ENCODE measurements at regions not wholly inside any gene's neighbourhood (a gene's known extent, or its start where the extent isn't known, plus 50 kb on each side); places are given as distances from the start of the nearest gene placed in this dataset.

GRCh38 chr4:124883632-124884031 is 171.1 kb upstream of the ANKRD50 start:
- DNase-seq (ENCODE audit: extremely low spot score) = no peak
- ChIA-PET CTCF (no interaction called here), POLR2A (no interaction called here)
- TF ChIP-seq CTCF (IDR thresholded peaks at IDR 0.05; ENCODE audit: control extremely low read depth, extremely low read depth, low read depth, missing control alignments) = no peak

- ChIA-PET POLR2A (no interaction called here), CTCF (no interaction called here)
- DNase-seq (ENCODE audit: extremely low spot score) = no peak
- no peak for TF ChIP-seq CTCF (IDR thresholded peaks at IDR 0.05; ENCODE audit: control extremely low read depth, extremely low read depth, low read depth, missing control alignments)
Measured at GRCh38 chr4:124879195-124879594, 166.7 kb upstream of the ANKRD50 start.

GRCh38 chr4:124874172-124874450 is 161.6 kb upstream of the ANKRD50 start:
- ChIA-PET CTCF (no interaction called here), POLR2A (no interaction called here)
- DNase-seq (ENCODE audit: extremely low spot score) = no peak
- TF ChIP-seq CTCF (IDR thresholded peaks at IDR 0.05; ENCODE audit: control extremely low read depth, extremely low read depth, low read depth, missing control alignments) = no peak

- no peak for DNase-seq (ENCODE audit: extremely low spot score)
- TF ChIP-seq CTCF (IDR thresholded peaks at IDR 0.05; ENCODE audit: control extremely low read depth, extremely low read depth, low read depth, missing control alignments) = no peak
- POLR2A ChIA-PET = no interaction called here
- CTCF ChIA-PET = no interaction called here
Measured at GRCh38 chr4:124873361-124874171, 161.0 kb upstream of the ANKRD50 start.

- DNase-seq (ENCODE audit: extremely low spot score) = no peak
Measured at GRCh38 chr4:124872659-124873058, 160.1 kb upstream of the ANKRD50 start.

GRCh38 chr4:124869961-124870495 is 157.5 kb upstream of the ANKRD50 start:
- no peak for TF ChIP-seq CTCF (IDR thresholded peaks at IDR 0.05; ENCODE audit: control extremely low read depth, extremely low read depth, low read depth, missing control alignments)
- ChIA-PET CTCF (no interaction called here), POLR2A (no interaction called here)
- no peak for DNase-seq (ENCODE audit: extremely low spot score)

More at GRCh38 chr4:124872659-124873058, 160.1 kb upstream of the ANKRD50 start:
- ChIA-PET POLR2A (no interaction called here), CTCF (no interaction called here)
- TF ChIP-seq CTCF (IDR thresholded peaks at IDR 0.05; ENCODE audit: control extremely low read depth, extremely low read depth, low read depth, missing control alignments) = no peak

All from GM10248 (cell line).